NCI-H146 treated with DMSO at 0.1 percent for 48 hours (cell line): ENCODE measurements at regions not wholly inside any gene's neighbourhood (a gene's known extent, or its start where the extent isn't known, plus 50 kb on each side); places are given as distances from the start of the nearest gene placed in this dataset.
"Not testable (repeated sequence)": the region's sequence is repeated elsewhere in the genome, so short reads cannot be mapped to it uniquely, and the experiment has no call there.

Experiments
- DNase-seq: peaks from one replicate; lab custom pipeline; 2025; ENCODE audit not compliant: unreplicated experiment; lab: John Stamatoyannopoulos, UW

- no peak for DNase-seq
Observed at GRCh38 chr11:122404571-122404970, 251.0 kb upstream of the UBASH3B start.

DNA sequence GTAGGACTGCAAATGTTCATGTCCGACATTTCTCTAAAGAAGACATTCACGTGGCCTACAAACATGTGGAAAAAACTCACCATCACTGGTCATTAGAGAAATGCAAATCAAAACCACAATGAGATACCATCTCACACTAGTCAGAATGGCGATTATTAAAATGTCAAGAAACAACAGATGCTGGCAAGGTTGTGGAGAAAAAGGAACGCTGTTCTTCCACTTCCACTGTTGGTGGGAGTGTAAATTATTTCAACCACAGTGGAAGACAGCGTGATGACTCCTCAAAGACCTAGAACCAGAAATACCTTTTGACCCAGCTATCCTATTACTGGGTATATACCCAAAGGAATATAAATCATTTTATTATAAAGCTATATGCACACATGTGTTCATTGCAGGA, 253.9 kb upstream of the UBASH3B start:
- not testable (repeated sequence) for DNase-seq

DNA sequence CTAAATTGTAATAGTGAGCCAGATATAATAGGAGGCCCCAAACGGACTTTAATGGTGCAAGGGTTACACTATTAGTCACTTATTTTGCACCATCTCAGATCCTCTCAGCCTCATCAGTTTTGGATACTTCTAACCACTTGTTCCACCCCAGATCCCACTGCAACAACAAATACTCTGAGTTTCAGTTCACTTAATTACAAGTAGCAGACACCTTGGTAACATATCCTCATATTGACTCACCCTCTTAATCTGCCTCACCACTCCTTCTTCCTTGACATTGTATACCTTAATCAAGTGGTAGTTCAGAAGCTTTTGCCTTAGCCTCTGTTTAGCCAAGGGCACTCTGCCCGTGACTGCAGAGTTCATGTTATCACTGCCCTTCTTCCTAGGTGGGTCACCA, 256.1 kb upstream of the UBASH3B start:
- no peak for DNase-seq

GRCh38 chr11:122398851-122399250, 256.7 kb upstream of the UBASH3B start:
- DNase-seq = no peak

DNA sequence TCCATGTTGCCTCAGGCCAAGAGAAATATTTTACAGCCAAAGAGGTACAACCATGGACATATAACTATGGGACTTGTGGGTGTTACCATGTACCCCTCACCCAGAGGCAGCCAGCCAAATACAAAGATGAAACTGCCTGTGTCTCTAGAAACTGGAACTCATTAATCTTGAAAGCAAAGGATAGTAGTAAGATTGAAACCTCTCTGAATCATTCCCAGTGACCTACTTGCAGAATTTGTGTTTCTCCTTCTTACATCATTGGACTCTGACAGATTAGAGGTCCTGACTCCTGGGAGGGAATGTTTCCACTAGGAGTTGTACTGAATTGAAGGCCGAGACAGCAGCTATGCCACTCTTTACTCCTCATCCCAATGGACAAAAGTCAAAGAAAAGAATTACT, 257.4 kb upstream of the UBASH3B start:
- DNase-seq = no peak

DNA sequence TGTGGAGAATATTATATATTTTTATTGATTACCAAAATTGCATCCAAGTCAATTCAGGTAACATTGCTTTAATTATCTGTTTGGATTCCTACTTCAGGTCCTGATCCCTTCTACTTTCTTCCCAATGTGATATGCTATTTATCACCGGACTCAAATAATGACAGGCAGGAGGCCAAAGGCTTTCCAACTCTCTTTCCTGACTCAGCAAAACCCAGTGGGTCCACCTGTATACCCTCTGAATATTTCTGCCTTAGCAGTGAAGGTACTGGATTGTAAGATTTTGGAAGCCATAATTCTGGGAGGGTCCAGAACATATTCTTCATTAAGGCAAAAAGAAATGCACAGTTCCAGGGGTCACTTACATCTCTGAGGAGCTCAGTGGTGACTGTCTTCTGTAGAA, 260.2 kb upstream of the UBASH3B start:
- no peak for DNase-seq

GRCh38 chr11:122394313-122394712, 261.2 kb upstream of the UBASH3B start:
- no peak for DNase-seq

GRCh38 chr11:122393209-122393860, 262.2 kb upstream of the UBASH3B start:
- DNase-seq = no peak

GRCh38 chr11:122392508-122392907, 263.0 kb upstream of the UBASH3B start:
- DNase-seq = no peak

- no peak for DNase-seq
Observed at GRCh38 chr11:122391049-122391448, 264.5 kb upstream of the UBASH3B start.

- DNase-seq = no peak
Observed at GRCh38 chr11:122383186-122383585, 267.2 kb upstream of the BLID start.

- no peak for DNase-seq
Observed at GRCh38 chr11:122375687-122376399, 259.8 kb upstream of the BLID start.

- DNase-seq = no peak
Observed at GRCh38 chr11:122368796-122369195, 252.8 kb upstream of the BLID start.

- no peak for DNase-seq
Observed at GRCh38 chr11:122367809-122368231, 251.8 kb upstream of the BLID start.

DNA sequence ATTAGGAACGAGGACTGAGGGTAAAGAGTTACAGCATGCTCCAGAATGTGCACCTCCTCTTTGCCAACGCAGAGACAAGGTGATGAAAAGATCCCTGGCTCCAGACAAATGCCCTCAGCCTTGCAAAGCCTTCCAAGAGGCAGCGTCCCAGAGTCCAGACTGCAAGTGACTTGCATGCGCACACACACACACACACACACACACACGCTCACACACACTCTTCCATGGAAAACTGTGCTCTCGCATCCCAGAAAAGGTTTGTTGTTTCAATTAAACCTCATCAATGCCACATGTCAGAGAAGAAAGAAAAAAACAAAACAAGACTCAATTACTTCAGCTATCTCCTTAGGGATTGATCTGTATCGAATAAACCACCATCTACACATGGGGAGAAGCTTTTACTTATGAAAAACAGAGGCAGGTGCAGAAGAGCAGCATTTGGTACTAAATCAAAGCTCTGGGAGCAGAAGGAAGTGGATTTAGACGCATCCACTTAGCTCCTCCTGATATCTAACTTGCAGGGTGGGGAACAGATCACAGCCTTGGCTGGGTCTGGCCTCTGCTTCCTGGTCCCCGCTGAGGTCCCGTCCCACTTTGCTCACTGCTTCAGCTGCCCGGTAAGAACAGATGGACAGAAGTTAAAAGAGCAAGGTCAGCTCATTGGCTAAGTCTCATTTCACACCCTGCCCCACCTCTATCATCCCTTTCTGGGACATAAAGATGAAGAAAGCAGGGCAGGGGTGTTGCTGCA, 249.8 kb upstream of the BLID start:
- DNase-seq = no peak

GRCh38 chr11:122363296-122363695, 247.3 kb upstream of the BLID start:
- DNase-seq = no peak

DNA sequence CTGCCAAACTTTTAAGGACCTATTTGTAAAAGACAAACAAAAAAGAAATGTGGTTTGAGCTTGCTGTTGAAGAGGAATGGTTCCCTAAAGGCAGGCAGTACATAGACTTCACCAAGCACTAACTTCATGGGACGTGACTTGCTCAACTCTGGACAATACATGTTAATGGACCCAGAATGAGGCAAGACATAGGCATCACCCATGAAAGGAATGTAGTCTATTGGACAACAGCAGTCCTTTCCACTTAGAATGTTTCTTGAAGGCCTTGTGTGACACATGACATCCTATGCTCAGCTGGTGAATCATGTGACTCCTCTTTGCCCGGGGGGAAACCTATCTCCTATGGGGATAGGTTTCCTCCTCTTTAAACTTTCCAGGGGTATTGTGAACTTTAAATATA, 246.4 kb upstream of the BLID start:
- no peak for DNase-seq

- no peak for DNase-seq
Observed at GRCh38 chr11:122360875-122361274, 244.9 kb upstream of the BLID start.

DNA sequence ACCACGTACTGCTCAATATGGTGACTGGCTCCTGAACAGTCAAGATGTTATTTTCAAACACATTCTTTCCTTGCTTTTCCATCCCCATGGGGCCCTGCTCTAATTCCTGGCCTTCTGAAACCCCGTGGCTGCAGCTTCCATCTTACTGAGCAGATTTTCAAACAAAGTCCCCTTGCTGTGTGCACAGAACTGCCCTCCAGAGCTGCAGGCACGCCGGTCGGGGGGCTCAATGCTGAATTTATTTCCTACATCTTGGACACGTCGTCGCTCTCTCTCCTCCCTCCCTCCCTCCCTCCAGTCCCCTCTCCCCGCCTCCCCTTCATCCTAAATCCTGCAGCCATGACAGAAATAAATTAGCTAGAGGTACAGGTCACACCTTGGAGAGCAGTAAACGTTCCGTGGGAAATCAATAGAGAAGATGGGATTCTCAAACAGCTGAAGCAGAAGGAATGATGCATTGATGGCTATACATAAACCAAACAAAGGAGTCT, 243.1 kb upstream of the BLID start:
- no peak for DNase-seq

DNA sequence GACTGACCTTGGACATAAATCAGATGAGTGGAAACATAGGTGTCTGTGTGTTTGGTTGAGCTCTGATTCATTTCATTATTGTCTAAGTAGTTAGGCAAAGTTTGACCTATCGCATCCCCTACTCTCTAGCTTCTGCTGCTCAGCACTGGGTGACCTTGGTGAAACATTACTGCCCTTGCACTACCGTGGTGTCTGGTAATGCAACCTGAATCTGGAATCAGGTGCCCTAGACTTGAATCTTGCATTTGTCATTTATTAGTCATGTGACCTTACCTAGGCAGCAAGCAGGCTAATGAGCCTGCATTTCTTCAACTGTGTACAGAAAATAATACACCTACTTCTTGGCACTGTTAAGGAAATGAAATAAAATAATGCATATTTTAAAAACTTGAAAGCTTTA, 242.3 kb upstream of the BLID start:
- DNase-seq = no peak

- DNase-seq = no peak
Observed at GRCh38 chr11:122355968-122356367, 240.0 kb upstream of the BLID start.
